Loucy (cell line): ENCODE measurements at regions not wholly inside any gene's neighbourhood (a gene's known extent, or its start where the extent isn't known, plus 50 kb on each side); places are given as distances from the start of the nearest gene placed in this dataset.
"Not testable (repeated sequence)": the region's sequence is repeated elsewhere in the genome, so short reads cannot be mapped to it uniquely, and the experiment has no call there.

ENCODE experiments used
- H2AFZ ChIP-seq: fragments of 200-600 bp; sonication (generic); 2 replicates; pipeline ENCODE4 v1.6.0; 2016; ENCODE audit warnings: antibody characterized with exemption, mild to moderate bottlenecking, low read length, moderate library complexity
- H3F3A ChIP-seq: fragments of 200-600 bp; 2 replicates; pipeline ENCODE4 v1.6.0; 2016; ENCODE audit warnings: antibody characterized with exemption, low read depth, mild to moderate bottlenecking
- H3K27me3 ChIP-seq: fragments of 200-600 bp; sonication (generic); 2 replicates; pipeline ENCODE4 v1.6.1; 2014; ENCODE audit warnings: low read length, mild to moderate bottlenecking; ENCODE audit not compliant: insufficient read depth, poor library complexity, severe bottlenecking
- H3K36me3 ChIP-seq: fragments of 200-600 bp; sonication (generic); 2 replicates; pipeline ENCODE4 v1.6.1; 2016; ENCODE audit warnings: low read length; ENCODE audit not compliant: insufficient read depth
- H3K4me1 ChIP-seq: fragments of 200-600 bp; sonication (generic); 2 replicates; pipeline ENCODE4 v1.5.1; 2014; ENCODE audit warnings: low read length, mild to moderate bottlenecking; ENCODE audit not compliant: insufficient read depth, poor library complexity, severe bottlenecking
- H3K4me2 ChIP-seq: fragments of 200-600 bp; sonication (generic); 2 replicates; pipeline ENCODE4 v1.6.0; 2014; ENCODE audit warnings: antibody characterized with exemption, low read length, low read depth, mild to moderate bottlenecking; ENCODE audit not compliant: poor library complexity, severe bottlenecking
- H3K4me3 ChIP-seq: fragments of 200-600 bp; sonication (generic); 2 replicates; pipeline ENCODE4 v1.5.1; 2014; ENCODE audit warnings: low read length, mild to moderate bottlenecking, mixed read lengths; ENCODE audit not compliant: poor library complexity, severe bottlenecking
- H3K79me2 ChIP-seq: fragments of 200-600 bp; sonication (generic); 2 replicates; pipeline ENCODE4 v1.6.1; 2014; ENCODE audit warnings: low read length; ENCODE audit not compliant: insufficient read depth
- H3K9ac ChIP-seq: fragments of 200-600 bp; sonication (generic); 2 replicates; pipeline ENCODE4 v1.6.0; 2014; ENCODE audit warnings: mild to moderate bottlenecking, low read depth, low read length, moderate library complexity; ENCODE audit not compliant: poor library complexity, severe bottlenecking
- H3K9me2 ChIP-seq: fragments of 200-600 bp; sonication (generic); replicated peaks from 2 replicates; pipeline ENCODE4 v1.6.1; 2016; ENCODE audit warnings: low read depth, low read length, mixed read lengths
- H3K9me3 ChIP-seq: fragments of 200-600 bp; sonication (generic); 2 replicates; pipeline ENCODE4 v1.6.1; 2014; ENCODE audit warnings: mild to moderate bottlenecking, antibody characterized with exemption, low read length, low read depth; ENCODE audit not compliant: insufficient read depth
- H4K20me1 ChIP-seq: fragments of 200-600 bp; sonication (generic); 2 replicates; pipeline ENCODE4 v1.6.0; 2014; ENCODE audit warnings: antibody characterized with exemption, low read length, mild to moderate bottlenecking; ENCODE audit not compliant: insufficient read depth, poor library complexity, severe bottlenecking
- CTCF ChIP-seq: fragments of 200-600 bp; sonication (generic); conservative IDR thresholded peaks from 2 replicates; pipeline ENCODE4 v1.5.1; 2014; ENCODE audit warnings: mild to moderate bottlenecking, antibody characterized with exemption, low read length
- EZH2phosphoT487 ChIP-seq: fragments of 200-600 bp; IDR thresholded peaks from 2 replicates; pipeline ENCODE4 v1.6.1; 2018; ENCODE audit warnings: antibody characterized with exemption, mild to moderate bottlenecking, moderate library complexity, borderline replicate concordance

GRCh38 chr3:156043832-156044633 lies 76.3 kb upstream of the KCNAB1 start:
- not testable (repeated sequence) for H3K9ac ChIP-seq, H3K9me3 ChIP-seq, H3K79me2 ChIP-seq, H4K20me1 ChIP-seq, H3F3A ChIP-seq, H3K4me3 ChIP-seq, H2AFZ ChIP-seq, H3K36me3 ChIP-seq, H3K4me2 ChIP-seq, H3K27me3 ChIP-seq, H3K4me1 ChIP-seq, H3K9me2 ChIP-seq
- peak; percentile 75 for TF ChIP-seq CTCF

- TF ChIP-seq CTCF (no peak), EZH2phosphoT487 (no peak)
- no peaks in the 10 kb centered on the region for H4K20me1 ChIP-seq
- no peaks in the 10 kb centered on the region for H3K27me3 ChIP-seq
- no peak overlapping the region for H3K4me2 ChIP-seq
- no peaks in the 10 kb centered on the region for H3K79me2 ChIP-seq
- no peak overlapping the region; the same call in 1 of the 2 replicates for H2AFZ ChIP-seq
- no peak overlapping the region for H3K9ac ChIP-seq
- H3K9me3 ChIP-seq: no peaks in the 10 kb centered on the region
- no peaks in the 10 kb centered on the region for H3F3A ChIP-seq
- H3K4me3 ChIP-seq: no peak overlapping the region
- H3K9me2 ChIP-seq: no peaks in the 10 kb centered on the region
- H3K4me1 ChIP-seq: no peaks in the 10 kb centered on the region
- no peaks in the 10 kb centered on the region for H3K36me3 ChIP-seq
These were observed 75.8 kb upstream of the KCNAB1 start for GRCh38 chr3:156044634-156044975.

GRCh38 chr3:156048483-156048882 lies 71.9 kb upstream of the KCNAB1 start:
- not testable (repeated sequence) for H2AFZ ChIP-seq, H4K20me1 ChIP-seq, H3F3A ChIP-seq, H3K4me2 ChIP-seq, H3K9me2 ChIP-seq, H3K27me3 ChIP-seq, H3K4me3 ChIP-seq, H3K9ac ChIP-seq, H3K79me2 ChIP-seq, H3K9me3 ChIP-seq, H3K36me3 ChIP-seq, H3K4me1 ChIP-seq

- no peaks in the 10 kb centered on the region for H3K27me3 ChIP-seq
- no peaks in the 10 kb centered on the region for H3K36me3 ChIP-seq
- H3F3A ChIP-seq: no peaks in the 10 kb centered on the region
- H2AFZ ChIP-seq: no peak overlapping the region
- no peaks in the 10 kb centered on the region for H3K79me2 ChIP-seq
- H3K4me3 ChIP-seq: no peak overlapping the region
- H4K20me1 ChIP-seq: no peaks in the 10 kb centered on the region
- TF ChIP-seq CTCF (no peak), EZH2phosphoT487 (no peak)
- H3K4me2 ChIP-seq: no peak overlapping the region
- H3K9me3 ChIP-seq: no peaks in the 10 kb centered on the region
- H3K4me1 ChIP-seq: no peaks in the 10 kb centered on the region
- no peaks in the 10 kb centered on the region for H3K9me2 ChIP-seq
- no peak overlapping the region for H3K9ac ChIP-seq
These were observed 69.5 kb upstream of the KCNAB1 start for GRCh38 chr3:156050918-156051317.
